Stomach (tissue), 4 donors: ENCODE measurements at regions not wholly inside any gene's neighbourhood (a gene's known extent, or its start where the extent isn't known, plus 50 kb on each side); places are given as distances from the start of the nearest gene placed in this dataset.

ENCODE experiments used
- POLR2A ChIP-seq, 4 donors: fragments of 450-650 bp; IDR thresholded peaks; one replicate each; pipeline ENCODE4 v1.6.1; 2016; ENCODE audit warnings: antibody characterized with exemption in 4 of 4, control low read depth in 2 of 4, mild to moderate bottlenecking in 1 of 4, moderate library complexity in 1 of 4
- TF ChIP-seq, protein P1 (sequence below), 7 experiments: fragments of 450-650 bp in 4 of 7; fragments of 200-600 bp in 3 of 7; sonication (generic) in 3 of 7; IDR thresholded peaks; one replicate each; pipeline ENCODE4 v1.5.1; 2016 to 2019; ENCODE audit warnings: antibody characterized with exemption in 7 of 7, control low read depth in 2 of 7, mild to moderate bottlenecking in 1 of 7

- no peak for TF ChIP-seq POLR2A (IDR thresholded peaks at IDR 0.05)
- TF ChIP-seq, protein P1, sequence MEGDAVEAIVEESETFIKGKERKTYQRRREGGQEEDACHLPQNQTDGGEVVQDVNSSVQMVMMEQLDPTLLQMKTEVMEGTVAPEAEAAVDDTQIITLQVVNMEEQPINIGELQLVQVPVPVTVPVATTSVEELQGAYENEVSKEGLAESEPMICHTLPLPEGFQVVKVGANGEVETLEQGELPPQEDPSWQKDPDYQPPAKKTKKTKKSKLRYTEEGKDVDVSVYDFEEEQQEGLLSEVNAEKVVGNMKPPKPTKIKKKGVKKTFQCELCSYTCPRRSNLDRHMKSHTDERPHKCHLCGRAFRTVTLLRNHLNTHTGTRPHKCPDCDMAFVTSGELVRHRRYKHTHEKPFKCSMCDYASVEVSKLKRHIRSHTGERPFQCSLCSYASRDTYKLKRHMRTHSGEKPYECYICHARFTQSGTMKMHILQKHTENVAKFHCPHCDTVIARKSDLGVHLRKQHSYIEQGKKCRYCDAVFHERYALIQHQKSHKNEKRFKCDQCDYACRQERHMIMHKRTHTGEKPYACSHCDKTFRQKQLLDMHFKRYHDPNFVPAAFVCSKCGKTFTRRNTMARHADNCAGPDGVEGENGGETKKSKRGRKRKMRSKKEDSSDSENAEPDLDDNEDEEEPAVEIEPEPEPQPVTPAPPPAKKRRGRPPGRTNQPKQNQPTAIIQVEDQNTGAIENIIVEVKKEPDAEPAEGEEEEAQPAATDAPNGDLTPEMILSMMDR (IDR thresholded peaks at IDR 0.05) = peak in 2 of 7 experiments; percentile 11 to 13
Observed at GRCh38 chr11:28759311-28759710, 651.1 kb downstream of the METTL15 start.
